NCI-H2227 (cell line): ENCODE measurements at regions not wholly inside any gene's neighbourhood (a gene's known extent, or its start where the extent isn't known, plus 50 kb on each side); places are given as distances from the start of the nearest gene placed in this dataset.
"Not testable (repeated sequence)": the region's sequence is repeated elsewhere in the genome, so short reads cannot be mapped to it uniquely, and the experiment has no call there.

Experiments
- DNase-seq: peaks from one replicate; lab custom pipeline; 2025; ENCODE audit not compliant: unreplicated experiment; lab: John Stamatoyannopoulos, UW

- no peak for DNase-seq
Measured at GRCh38 chr10:121690152-121690848, 92.1 kb upstream of the FGFR2 start.

DNA sequence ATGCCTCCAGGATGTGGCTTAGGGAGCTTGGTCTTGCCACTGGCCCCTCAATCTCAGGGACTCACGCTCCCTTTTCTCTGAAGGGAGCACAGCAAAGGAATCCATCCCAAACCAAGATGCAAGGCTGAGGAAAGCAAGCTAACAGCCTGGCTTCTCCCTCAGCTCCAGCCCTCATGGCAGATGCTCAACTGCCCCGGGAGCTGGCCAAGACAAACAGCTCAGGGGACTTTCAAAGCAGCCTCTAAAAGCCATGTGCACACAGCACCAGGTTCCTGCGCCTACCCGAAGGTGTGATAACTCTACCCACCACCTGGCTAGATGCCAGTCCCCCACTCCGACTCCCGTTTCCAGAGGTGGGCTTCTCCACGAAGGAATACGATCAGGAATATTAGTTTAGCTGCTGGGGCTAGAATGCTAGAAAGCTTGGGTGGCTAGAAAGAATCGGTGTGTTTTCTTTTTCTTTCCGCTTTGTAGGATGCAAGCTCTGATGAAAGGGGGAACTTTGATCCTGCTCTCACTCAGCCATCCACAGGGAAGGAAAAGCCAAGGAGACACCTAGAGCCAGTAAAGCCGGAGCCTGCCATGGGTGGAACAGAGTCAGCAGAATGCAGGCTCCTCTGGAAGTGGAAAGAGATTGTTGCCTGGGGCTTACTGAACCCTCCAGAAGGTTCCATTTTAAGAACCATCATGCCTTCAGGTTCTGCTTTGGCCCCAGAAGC lies 89.0 kb upstream of the FGFR2 start:
- no peak for DNase-seq

DNA sequence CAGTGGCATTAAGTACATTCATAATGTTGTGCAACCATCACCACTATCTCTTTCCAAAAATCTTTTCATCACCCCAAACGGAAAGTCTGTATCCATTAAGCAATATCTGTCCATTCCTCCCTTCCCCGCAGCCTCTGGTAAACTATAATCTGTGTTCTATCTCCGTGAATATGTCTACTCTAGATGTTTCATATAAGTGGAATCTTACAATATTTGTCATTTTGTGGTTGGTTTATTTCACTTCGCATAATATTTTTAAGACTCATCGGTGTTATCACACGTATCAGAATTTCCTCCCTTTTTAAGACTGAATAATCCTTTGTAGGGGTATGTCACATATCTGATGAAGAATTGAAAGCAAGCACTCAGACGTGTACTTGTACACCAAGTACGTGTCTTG lies 86.0 kb upstream of the FGFR2 start:
- DNase-seq: no peak

GRCh38 chr10:121683816-121684215 lies 85.6 kb upstream of the FGFR2 start:
- peak; percentile 42 for DNase-seq

DNA sequence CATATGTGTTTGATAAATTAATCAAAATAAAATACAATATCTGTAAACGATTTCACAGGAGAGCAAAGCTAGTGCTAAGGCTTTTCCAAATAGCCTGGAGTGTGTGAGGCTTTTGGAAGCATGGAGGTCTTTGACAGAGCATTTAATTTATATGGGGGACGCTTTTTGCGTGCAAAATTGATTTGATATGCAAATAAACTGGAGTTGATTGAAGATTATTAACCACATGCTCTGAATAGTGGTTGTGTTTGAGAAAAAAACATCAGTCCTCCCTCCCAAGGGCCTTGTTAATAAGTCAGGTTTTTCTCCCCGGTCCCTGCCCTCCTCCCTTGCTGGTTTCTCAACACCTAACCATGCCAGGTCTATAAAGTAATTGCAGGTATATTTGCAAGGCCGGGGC lies 85.1 kb upstream of the FGFR2 start:
- DNase-seq: no peak

DNA sequence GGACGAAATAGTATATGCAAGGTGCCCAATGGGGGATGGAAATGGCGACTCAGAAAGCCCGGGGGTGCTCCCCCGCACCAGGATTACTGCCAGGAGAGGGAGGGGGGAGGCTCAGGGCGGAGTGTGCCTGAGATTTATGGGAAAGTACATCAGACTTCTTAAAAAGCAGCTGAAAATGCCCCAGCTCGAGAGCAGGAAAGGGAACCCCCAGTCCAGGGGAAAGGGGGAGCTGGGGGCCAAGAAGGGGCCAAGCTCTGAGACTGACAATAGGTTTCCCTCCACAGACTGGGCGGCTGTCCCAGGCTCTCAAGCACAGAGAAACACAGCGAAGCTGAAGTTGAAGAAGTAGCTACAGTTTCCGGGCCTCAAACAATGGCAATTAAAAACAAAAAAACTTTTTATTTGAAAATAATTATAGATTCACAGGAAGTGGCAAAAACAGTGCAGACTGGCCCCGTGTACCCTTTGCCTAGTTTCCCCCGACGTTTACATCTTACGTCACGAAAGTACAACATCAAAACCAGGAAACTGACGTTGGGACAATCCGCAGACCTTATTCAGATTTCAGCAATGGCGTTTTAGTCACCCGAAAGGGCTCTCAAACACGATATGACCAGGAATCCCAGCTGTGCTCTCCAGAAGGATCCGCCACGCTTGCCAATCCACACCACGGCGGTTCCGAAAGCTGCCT lies 83.9 kb upstream of the FGFR2 start:
- DNase-seq: no peak

- DNase-seq: no peak
Measured at GRCh38 chr10:121680879-121681655, 82.8 kb upstream of the FGFR2 start.

DNA sequence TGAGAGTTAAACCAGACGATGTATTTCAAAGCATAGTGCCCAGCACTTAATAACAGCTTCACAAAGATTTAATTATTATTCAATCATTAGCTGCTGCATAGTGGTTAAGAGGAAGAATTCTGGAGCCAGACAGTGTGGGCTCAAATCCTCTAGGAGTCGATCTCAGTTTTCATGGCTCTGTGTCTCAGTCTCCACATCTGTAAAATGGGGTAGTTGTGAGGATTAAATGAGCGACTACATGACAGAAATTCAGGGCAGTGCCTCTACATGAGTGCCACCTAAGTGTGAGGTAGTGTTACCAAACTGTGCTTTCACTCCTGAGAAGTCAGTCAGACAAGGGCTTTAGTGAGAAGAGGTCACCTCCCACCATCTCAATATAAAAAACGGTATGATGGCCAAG lies 81.7 kb upstream of the FGFR2 start:
- DNase-seq: no peak

DNA sequence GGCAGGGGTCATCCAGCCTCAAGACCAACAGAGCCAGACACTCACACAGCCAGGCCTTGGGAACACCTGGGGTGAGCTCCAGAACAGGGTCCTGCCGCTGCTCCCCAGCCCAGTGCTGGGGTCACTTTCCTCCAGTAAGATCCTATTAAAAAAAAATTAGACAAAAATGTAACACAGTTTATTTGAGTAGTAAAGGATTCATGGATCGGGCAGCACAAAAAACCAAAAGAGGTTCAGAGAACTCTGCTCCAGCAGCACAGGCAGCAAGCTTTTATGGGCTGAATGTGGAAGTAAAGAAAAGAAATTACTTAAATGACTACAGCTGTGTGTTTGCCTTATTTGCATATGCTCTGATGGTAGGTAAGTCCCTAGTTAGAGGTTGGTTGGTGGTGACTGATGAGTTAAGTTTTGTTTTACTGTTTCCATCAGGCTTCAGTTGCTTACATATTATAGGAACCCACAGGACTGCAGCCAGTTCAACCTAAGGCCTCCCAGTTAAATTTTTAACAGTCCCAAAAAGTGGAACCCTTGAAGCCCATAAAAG lies 80.5 kb upstream of the FGFR2 start:
- no peak for DNase-seq

DNA sequence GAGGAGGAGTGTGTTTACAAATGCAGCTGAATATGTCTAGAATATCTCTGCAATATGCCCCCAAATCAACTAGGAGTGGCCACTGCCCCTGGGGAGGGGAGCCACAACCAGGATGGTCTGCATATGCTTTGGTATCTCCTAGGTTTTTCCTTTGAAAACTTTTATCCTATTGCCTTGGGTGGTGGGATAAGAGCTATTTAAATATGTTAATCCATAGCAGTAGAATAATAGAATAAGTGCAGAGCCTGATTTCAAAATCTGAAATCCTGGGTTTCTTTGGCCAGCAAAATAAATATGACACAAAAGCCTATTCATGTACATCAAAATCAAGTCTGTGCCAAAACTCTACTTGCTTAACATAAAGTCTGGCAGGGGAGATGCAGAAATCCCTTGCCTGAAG lies 79.6 kb upstream of the FGFR2 start:
- DNase-seq: no peak

DNA sequence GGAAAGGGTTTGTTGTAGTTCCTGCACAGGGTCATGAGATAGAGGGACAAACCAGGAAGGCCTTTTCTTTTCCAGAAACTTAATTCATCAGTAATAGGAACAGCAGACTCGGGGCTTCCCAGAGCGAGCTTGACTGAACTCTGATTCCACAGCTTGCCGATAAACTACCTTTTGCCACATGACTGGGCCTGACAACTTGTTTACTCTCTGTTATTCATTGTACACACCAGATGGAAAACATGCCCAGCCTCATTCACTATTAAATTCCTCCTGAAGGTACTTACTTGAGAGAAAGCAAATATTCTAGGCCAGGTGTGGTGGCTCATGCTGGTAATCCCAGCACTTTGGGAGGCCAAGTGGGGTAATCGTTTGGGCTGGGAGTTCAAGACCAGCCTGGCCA lies 77.1 kb upstream of the FGFR2 start:
- no peak for DNase-seq

- no peak for DNase-seq
Measured at GRCh38 chr10:121674885-121675284, 76.6 kb upstream of the FGFR2 start.

- DNase-seq: no peak
Measured at GRCh38 chr10:121672733-121673132, 74.5 kb upstream of the FGFR2 start.

- not testable (repeated sequence) for DNase-seq
Measured at GRCh38 chr10:121669840-121670239, 71.6 kb upstream of the FGFR2 start.

GRCh38 chr10:121669028-121669374 lies 70.8 kb upstream of the FGFR2 start:
- peak; percentile 64 for DNase-seq

- DNase-seq: peak; percentile 73
Measured at GRCh38 chr10:121668314-121669027, 70.2 kb upstream of the FGFR2 start.

DNA sequence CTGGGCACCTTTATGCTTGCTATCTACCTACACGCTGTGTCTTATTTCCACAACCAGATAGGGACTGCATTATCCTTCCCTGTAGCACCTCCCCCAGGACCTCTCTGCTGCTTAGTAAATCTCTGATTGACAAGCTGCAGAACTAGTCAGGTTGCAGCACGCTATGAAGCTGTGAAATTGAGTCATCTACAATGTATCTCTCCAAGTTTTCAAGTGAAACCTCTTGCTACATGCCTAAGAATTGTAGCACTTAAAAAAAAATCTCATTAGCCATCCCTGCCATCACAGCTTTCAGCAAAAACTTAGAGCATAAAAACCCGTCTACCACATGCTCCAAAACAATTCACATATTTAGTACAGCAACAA lies 69.7 kb upstream of the FGFR2 start:
- no peak for DNase-seq

DNA sequence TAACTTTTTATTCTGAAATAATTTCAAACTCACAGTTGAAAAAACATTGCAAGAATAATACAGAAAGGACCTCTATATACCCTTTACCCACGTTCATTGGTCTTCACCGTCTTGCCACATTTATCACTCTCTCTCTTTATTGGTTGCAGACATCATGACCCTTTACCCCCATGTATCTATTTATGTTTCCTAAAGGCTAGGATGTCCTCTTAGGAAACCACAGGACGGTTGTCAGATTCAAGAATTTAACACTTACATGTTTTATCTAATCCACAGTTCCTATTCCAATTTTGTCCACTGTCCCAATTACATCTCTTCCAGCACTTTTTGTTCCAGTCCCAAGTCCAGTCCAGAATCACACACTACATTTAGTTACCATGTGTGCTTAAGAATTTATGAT lies 67.6 kb upstream of the FGFR2 start:
- no peak for DNase-seq

- DNase-seq: no peak
Measured at GRCh38 chr10:121664671-121665070, 66.4 kb upstream of the FGFR2 start.
